GM03348 (cell line): ENCODE measurements at regions not wholly inside any gene's neighbourhood (a gene's known extent, or its start where the extent isn't known, plus 50 kb on each side); places are given as distances from the start of the nearest gene placed in this dataset.

Experiments
- DNase-seq: peaks from one replicate; pipeline ENCODE4 v3.0.0; 2012; ENCODE audit warnings: low spot score

- no peak for DNase-seq
Measured at GRCh38 chr18:42401131-42401673, 446.2 kb downstream of the PIK3C3 start.

DNA sequence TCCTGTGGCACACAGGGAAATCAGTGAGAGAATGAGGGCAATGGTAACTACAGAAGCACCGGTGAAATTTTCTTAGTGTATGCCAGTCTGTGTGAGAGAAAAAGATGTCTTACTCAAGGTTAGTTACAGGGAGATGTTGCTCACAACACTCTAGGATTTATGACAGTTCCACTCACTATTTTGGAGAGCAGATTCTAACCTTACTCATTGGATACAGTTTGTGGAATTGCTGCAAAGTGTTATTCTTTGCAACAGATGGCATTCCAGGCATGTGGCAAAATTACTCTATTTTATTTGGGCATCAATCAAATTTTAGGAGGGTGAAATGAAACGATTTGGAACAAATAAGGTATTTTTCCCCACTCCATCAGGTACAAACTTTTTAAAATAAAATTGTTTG is 449.1 kb downstream of the PIK3C3 start:
- DNase-seq = no peak

DNA sequence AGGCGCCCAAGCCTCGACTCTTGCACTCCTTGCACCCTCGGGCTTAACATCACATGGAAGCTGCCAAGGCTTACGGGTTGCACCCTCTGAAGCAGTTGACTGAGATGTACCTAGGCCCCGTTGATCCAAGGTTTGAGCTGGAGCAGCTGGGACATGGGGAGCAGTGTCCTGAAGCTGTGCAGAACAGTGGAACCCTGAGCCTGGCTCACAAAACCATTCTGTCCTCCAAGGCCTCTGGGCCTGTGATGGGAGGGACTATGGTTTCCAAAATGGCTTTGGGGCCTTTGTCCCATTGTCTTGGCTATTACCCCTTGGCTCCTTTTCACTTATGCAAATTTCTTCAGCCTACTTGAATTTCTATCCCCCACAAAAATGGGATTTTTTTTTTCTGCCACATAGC is 454.0 kb downstream of the PIK3C3 start:
- DNase-seq = no peak

GRCh38 chr18:42412281-42412680 is 457.2 kb downstream of the PIK3C3 start:
- DNase-seq = no peak

DNA sequence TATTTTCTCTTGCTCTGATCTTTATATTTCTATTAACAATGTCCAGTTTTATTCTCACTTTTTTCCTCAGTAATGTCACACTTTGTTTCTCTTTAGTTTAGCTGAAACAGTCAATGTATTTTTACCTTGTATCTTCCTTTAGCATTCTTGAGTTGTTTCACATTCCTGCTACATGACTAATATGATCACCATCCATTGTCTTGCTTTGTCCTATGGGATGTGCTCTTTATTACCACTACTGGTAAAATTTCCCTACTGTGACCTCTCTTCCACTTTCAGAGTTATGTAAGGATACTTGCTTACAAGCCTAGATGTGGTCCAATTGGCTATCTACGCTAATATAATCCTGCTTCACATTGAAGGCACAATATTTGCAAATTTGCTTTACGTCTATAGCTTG is 457.9 kb downstream of the PIK3C3 start:
- no peak for DNase-seq

GRCh38 chr18:42413870-42414269 is 458.8 kb downstream of the PIK3C3 start:
- no peak for DNase-seq

GRCh38 chr18:42414756-42415454 is 459.9 kb downstream of the PIK3C3 start:
- peak; percentile 13 for DNase-seq

- DNase-seq = no peak
Measured at GRCh38 chr18:42417189-42417588, 462.2 kb downstream of the PIK3C3 start.

- no peak for DNase-seq
Measured at GRCh38 chr18:42418121-42418520, 463.1 kb downstream of the PIK3C3 start.

- DNase-seq = no peak
Measured at GRCh38 chr18:42425025-42425424, 470.0 kb downstream of the PIK3C3 start.

- no peak for DNase-seq
Measured at GRCh38 chr18:42426496-42427015, 471.5 kb downstream of the PIK3C3 start.

GRCh38 chr18:42429196-42429595 is 474.2 kb downstream of the PIK3C3 start:
- no peak for DNase-seq

GRCh38 chr18:42436222-42436765 is 481.3 kb downstream of the PIK3C3 start:
- DNase-seq = no peak

DNA sequence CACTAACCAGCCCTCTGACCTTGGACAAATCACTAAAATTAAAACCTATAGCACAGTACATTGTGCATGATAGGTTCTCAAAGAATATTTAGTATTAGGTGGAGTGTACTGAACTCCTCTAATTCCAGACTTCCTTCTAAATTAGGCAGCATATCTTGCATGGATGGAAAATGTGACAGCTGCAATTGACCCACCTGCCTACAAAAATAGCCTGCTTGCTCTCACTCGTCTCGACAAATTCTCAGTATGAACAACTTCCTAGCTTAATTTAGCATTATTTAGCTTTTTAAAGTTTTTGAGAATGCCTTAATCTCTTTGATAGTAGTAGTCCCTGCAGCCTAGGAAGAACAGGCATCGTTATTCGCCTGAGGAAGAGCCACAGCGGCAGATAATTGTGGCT is 482.0 kb downstream of the PIK3C3 start:
- no peak for DNase-seq

GRCh38 chr18:42437646-42438045 is 482.6 kb downstream of the PIK3C3 start:
- no peak for DNase-seq

DNA sequence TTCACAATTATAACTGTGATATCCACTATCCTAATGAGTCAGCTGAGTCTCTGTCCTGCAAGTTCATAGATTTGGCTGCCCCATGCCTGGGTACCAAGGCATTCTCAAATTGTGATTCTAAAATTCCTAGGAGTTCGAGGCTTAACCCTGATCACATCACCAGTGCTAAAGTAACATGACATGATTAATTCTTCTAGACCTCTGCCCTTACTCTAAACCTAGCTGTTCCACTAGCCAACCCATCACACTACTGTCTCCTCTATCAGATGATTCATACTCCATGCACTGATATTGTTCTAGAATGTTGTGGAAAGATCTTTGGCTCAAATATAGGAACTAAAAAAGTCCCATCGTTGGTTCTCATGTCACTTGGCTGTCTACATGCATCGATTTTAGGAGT is 487.6 kb downstream of the PIK3C3 start:
- no peak for DNase-seq

DNA sequence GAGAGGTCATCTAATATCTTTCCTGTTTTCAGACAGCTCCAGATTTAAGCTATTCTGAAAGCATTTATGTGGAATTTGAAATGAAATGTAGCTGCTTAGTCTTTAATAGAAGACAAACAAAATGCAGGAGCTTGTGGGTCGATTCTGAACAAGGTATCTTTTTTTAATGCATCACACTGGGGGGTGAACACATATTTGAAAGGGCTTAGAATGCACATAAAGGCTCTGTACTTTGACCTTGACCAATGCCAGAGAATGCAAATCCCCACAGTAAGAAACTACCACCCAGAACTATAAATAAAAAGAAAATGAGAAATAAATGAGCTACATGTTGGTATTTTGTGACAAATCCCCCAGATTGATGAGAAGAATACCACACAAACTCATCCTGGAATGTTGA is 489.3 kb downstream of the PIK3C3 start:
- no peak for DNase-seq

GRCh38 chr18:42445359-42445758 is 490.3 kb downstream of the PIK3C3 start:
- DNase-seq = no peak

DNA sequence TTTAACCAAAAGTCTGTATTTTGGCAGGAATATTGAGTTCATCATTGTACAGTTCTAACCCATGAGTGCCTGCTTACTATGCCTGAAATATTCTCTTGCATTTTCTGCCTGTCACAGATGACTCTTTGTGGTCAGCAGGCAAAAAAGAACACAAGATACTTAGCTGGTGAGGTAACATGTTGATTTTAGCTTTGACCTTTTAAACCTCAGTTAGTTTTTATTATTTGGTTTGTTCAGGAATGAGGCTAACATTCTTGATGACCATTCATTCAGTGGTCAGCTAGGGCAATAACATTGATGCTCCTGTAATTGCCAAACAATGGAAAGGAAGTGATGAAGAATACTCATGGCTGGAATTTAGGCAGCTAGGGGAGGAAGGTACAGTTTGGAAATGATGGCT is 491.2 kb downstream of the PIK3C3 start:
- peak; percentile 12 for DNase-seq

DNA sequence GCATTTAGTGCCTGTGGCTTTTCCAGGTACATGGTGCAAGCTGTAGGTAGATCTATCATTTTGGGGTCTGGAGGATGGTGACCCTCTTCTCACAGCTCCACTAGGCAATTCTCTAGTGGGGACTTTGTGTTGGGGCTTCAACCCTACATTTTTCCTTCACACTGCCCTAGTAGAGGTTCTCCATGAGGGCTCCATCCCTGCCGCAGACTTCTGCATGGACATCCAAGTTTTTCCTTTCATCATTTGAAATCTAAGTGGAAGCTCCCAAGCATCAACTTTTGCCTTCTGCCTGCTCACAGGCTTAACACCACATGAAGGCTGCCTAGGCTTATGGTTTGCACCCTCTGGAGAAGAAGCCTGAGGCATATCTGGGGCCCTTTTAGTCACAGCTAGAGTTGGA is 492.7 kb downstream of the PIK3C3 start:
- DNase-seq = no peak

DNA sequence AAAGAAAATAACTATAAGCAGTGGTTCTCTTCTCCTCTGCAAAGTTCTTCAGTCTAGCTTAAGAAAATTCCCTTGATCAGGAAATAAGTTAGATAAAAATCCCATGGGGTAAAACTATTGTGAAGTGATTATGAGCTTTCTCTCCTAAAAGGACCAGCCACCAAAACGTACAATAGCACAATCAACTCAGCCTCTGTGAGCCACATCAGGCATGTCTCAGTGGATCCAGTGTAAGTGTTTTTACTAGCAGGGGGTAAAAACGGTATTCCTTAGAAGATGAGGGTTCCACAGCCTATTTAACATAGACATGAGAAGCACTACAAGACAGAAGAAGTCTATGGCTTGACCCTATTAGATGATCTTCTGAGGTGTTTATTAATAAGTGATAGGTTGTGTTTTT is 503.2 kb downstream of the PIK3C3 start:
- no peak for DNase-seq

GRCh38 chr18:42459873-42460272 is 504.8 kb downstream of the PIK3C3 start:
- no peak for DNase-seq

- no peak for DNase-seq
Measured at GRCh38 chr18:42471885-42472284, 516.9 kb downstream of the PIK3C3 start.

- no peak for DNase-seq
Measured at GRCh38 chr18:42473611-42474010, 518.6 kb downstream of the PIK3C3 start.
